ENCODE measurements at regions not wholly inside any gene's neighbourhood (a gene's known extent, or its start where the extent isn't known, plus 50 kb on each side); places are given as distances from the start of the nearest gene placed in this dataset.

DNA sequence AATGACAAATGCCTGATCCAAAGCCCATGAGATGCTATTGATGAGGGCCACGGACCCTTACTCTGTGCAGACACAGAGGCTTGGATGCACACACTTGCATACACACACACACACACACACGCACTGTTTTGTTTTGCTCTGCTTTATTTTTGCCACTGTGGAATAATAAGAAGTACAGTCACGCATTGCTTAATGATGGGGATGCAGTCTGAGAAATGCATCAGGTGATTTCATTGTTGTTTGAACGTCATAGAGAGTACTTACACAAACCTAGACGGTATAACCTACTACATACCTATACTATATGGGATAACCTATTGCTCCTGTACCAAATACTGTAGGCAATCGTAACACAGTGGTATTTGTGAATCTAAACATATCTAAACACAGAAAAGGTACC, 104.4 kb downstream of the RHOU start:
- Histone ChIP-seq H3K27ac (no peak overlapping the region), H3K27me3 (no peaks in the 10 kb centered on the region), H3K36me3 (replicated peaks in 1 of 2) (no peaks in the 10 kb centered on the region), H3K9me3 (replicated peaks in 1 of 3) (peaks cover 0 to 4% (median 0%) of the 10 kb centered on the region in 3 donors), H3K4me1 (replicated peaks in 1 of 2) (peaks cover 23 to 25% of the 10 kb centered on the region in 2 donors), H3K4me3 (no peak overlapping the region)
- 87 to 96% (median 93%) methylated on average over 6 of the region's 6 CpGs for WGBS, 4 donors
- no peak for TF ChIP-seq CTCF (IDR thresholded peaks at IDR 0.05)
- TF ChIP-seq POLR2A (IDR thresholded peaks at IDR 0.05) = no peak
- DNase-seq = no peak
- intact Hi-C loops (cut with DNase I) = no loop called here

GRCh38 chr1:228841632-228842031, 106.4 kb downstream of the RHOU start:
- WGBS, 4 donors = 83 to 89% (median 85%) methylated on average over 4 of the region's 4 CpGs
- TF ChIP-seq CTCF (IDR thresholded peaks at IDR 0.05) (no peak), POLR2A (IDR thresholded peaks at IDR 0.05) (no peak)
- no peak for DNase-seq
- intact Hi-C loops (cut with DNase I) = no loop called here
- no peaks in the 10 kb centered on the region for H3K36me3 ChIP-seq (replicated peaks in 1 of 2)
- peaks cover 23 to 25% of the 10 kb centered on the region in 2 donors for H3K4me1 ChIP-seq (replicated peaks in 1 of 2)
- peaks cover 0 to 4% (median 0%) of the 10 kb centered on the region in 3 donors for H3K9me3 ChIP-seq (replicated peaks in 1 of 3)
- no peak overlapping the region for H3K4me3 ChIP-seq
- no peaks in the 10 kb centered on the region for H3K27me3 ChIP-seq
- H3K27ac ChIP-seq = peak overlapping the region in 4 of 5 donors; percentile 12 to 70 (median 38)

- peak in 2 of 6 experiments; percentile 16 to 19 for TF ChIP-seq CTCF (IDR thresholded peaks at IDR 0.05)
- TF ChIP-seq POLR2A (IDR thresholded peaks at IDR 0.05) = peak in 1 of 2 donors; percentile 4
Measured at GRCh38 chr1:228842094-228842775, 107.0 kb downstream of the RHOU start.

GRCh38 chr1:228845101-228845500, 109.8 kb downstream of the RHOU start:
- DNase-seq = no peak
- H3K4me3 ChIP-seq = no peak overlapping the region
- no peaks in the 10 kb centered on the region for H3K27me3 ChIP-seq
- intact Hi-C loops (cut with DNase I) = no loop called here
- H3K36me3 ChIP-seq (replicated peaks in 1 of 2) = no peaks in the 10 kb centered on the region
- TF ChIP-seq CTCF (IDR thresholded peaks at IDR 0.05) = no peak
- TF ChIP-seq POLR2A (IDR thresholded peaks at IDR 0.05) = no peak
- no peak overlapping the region for H3K27ac ChIP-seq
- peaks cover 9 to 10% of the 10 kb centered on the region in 2 donors for H3K4me1 ChIP-seq (replicated peaks in 1 of 2)
- H3K9me3 ChIP-seq (replicated peaks in 1 of 3) = peaks cover 0 to 4% (median 0%) of the 10 kb centered on the region in 3 donors
- 95 to 98% (median 97%) methylated on average over 8 of the region's 8 CpGs for WGBS, 4 donors

More at GRCh38 chr1:228842094-228842775, 107.0 kb downstream of the RHOU start:
- WGBS, 4 donors = 40 to 62% (median 44%) methylated on average over 4 to 6 of the region's 6 CpGs
- no peak overlapping the region for H3K4me3 ChIP-seq
- H3K36me3 ChIP-seq (replicated peaks in 1 of 2) = no peaks in the 10 kb centered on the region
- intact Hi-C loops (cut with DNase I) = no loop called here
- peak; percentile 87 to 97 (median 95) for DNase-seq
- peaks cover 0 to 4% (median 0%) of the 10 kb centered on the region in 3 donors for H3K9me3 ChIP-seq (replicated peaks in 1 of 3)
- peaks cover 23 to 25% of the 10 kb centered on the region in 2 donors for H3K4me1 ChIP-seq (replicated peaks in 1 of 2)
- H3K27me3 ChIP-seq = no peaks in the 10 kb centered on the region
- peak overlapping the region in 4 of 5 donors; percentile 12 to 70 (median 38) for H3K27ac ChIP-seq
